ENCODE measurements at regions not wholly inside any gene's neighbourhood (a gene's known extent, or its start where the extent isn't known, plus 50 kb on each side); places are given as distances from the start of the nearest gene placed in this dataset.
A peak's percentile ranks its signal among the peaks of the same experiment; 100 is the strongest.

DNA sequence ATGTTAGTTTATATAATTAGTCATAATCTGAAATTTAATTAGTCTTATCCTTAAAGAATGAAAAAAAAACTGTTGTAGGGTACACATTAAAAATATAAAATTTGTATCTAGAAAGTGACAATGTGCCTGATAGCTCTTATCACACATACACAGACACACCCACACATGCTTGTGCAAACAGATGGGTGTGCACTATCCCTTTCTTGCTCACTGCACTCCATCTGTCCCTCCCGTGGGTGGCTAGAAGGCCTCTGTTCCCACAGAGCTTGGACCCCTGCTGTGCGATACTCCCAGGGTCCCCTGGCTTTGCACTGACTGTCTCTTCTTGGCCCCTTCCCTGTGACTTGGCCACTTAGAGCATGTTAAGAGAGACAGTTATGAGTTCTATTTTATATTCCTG lies 123.9 kb upstream of the ACKR3 start:
- TF ChIP-seq, protein P1, sequence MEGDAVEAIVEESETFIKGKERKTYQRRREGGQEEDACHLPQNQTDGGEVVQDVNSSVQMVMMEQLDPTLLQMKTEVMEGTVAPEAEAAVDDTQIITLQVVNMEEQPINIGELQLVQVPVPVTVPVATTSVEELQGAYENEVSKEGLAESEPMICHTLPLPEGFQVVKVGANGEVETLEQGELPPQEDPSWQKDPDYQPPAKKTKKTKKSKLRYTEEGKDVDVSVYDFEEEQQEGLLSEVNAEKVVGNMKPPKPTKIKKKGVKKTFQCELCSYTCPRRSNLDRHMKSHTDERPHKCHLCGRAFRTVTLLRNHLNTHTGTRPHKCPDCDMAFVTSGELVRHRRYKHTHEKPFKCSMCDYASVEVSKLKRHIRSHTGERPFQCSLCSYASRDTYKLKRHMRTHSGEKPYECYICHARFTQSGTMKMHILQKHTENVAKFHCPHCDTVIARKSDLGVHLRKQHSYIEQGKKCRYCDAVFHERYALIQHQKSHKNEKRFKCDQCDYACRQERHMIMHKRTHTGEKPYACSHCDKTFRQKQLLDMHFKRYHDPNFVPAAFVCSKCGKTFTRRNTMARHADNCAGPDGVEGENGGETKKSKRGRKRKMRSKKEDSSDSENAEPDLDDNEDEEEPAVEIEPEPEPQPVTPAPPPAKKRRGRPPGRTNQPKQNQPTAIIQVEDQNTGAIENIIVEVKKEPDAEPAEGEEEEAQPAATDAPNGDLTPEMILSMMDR (IDR thresholded peaks at IDR 0.05), result no peak
- H3K27ac ChIP-seq, result no peak overlapping the region
- DNase-seq, result no peak
- H3K4me1 ChIP-seq, result no peaks in the 10 kb centered on the region
- no peaks in the 10 kb centered on the region for H3K36me3 ChIP-seq
- no peak for ATAC-seq
- intact Hi-C loops (cut with DNase I), result no loop called here
- H3K4me3 ChIP-seq, result no peak overlapping the region
- no peaks in the 10 kb centered on the region for H3K27me3 ChIP-seq
- peaks cover 0 to 4% of the 10 kb centered on the region in 2 donors for H3K9me3 ChIP-seq

DNA sequence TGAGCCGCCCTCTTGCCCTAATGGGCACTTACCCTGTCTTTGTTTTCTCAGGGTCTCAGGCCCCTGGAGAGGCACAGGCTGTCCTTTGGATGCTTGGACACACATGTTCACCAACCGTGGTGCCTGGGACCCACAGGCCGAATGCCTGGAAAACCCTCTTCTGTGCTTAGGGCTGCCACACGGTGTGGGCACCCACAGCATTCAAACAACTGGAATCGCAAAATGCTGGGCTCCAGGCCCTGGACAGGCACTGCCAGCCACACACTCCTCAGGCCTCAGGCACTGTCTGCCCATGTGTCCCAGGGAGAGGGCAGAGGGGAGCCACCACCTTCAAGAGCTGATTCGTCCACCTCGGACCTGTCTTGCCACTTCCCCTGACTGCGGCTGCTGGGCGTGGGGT lies 123.1 kb upstream of the ACKR3 start:
- Histone ChIP-seq H3K4me1 (no peaks in the 10 kb centered on the region), H3K27me3 (no peaks in the 10 kb centered on the region), H3K9me3 (peaks cover 0 to 4% of the 10 kb centered on the region in 2 donors), H3K36me3 (no peaks in the 10 kb centered on the region), H3K27ac (no peak overlapping the region), H3K4me3 (no peak overlapping the region)
- DNase-seq (no peak), ATAC-seq (no peak)
- intact Hi-C loops (cut with DNase I), result no loop called here
- TF ChIP-seq, protein P1 (IDR thresholded peaks at IDR 0.05), result no peak

DNA sequence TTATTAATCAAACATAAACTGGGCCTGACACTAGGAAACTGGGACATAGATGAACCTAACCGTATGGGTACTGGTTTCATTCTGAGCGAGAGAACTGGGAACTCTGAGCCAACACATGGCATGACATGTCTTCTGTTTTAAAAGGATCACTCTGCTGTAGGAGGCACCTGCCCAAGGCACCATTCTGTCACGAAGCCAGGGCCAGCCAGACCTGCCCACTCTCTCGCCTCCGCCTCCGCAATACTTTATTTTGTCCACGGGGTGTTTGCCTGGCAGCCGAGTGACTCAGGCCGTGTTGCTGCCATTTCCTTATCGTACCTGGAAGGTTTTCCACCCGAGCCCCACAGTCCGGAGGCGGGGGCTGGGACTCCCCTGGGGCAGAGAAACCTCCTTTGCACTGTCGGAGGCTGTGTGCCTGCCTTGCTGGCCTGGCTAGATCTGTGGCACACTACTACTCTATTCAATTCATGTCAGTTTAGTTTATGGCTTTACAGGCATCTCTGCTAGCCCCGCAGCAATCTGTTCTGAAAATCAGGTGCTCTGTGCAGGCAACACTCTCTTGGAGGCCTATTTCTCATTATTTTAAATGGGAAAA lies 120.4 kb upstream of the ACKR3 start:
- Histone ChIP-seq H3K9me3 (no peaks in the 10 kb centered on the region), H3K4me1 (no peaks in the 10 kb centered on the region), H3K27me3 (no peaks in the 10 kb centered on the region), H3K4me3 (no peak overlapping the region), H3K36me3 (no peaks in the 10 kb centered on the region), H3K27ac (no peak overlapping the region)
- peak in 1 of 4 donors; percentile 41 for DNase-seq
- ATAC-seq, result no peak
- intact Hi-C loops (cut with DNase I), result no loop called here
- TF ChIP-seq, protein P1 (IDR thresholded peaks at IDR 0.05), result no peak

DNA sequence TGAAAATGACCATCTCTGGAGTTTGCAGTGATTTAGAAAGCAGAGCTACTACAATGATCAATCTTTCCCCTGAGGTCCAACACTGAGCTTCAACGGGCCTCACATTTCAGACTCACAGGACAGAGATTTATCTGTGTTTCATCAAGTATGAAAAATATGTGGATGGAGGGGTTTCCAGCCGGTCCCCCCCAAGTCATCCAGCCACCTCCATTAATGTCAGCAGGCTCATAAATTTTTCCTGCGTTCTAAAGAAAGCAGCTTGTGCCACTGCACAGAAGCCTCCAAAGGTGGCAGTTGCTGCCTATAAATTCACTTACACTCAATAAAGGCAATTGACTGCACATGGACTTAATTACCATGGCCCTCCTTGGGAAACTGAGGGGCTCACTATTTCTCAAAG lies 117.4 kb upstream of the ACKR3 start:
- H3K36me3 ChIP-seq, result no peaks in the 10 kb centered on the region
- TF ChIP-seq, protein P1 (IDR thresholded peaks at IDR 0.05), result no peak
- no peaks in the 10 kb centered on the region for H3K4me1 ChIP-seq
- ATAC-seq, result no peak
- intact Hi-C loops (cut with DNase I), result no loop called here
- H3K9me3 ChIP-seq, result no peaks in the 10 kb centered on the region
- DNase-seq, result no peak
- no peak overlapping the region for H3K4me3 ChIP-seq
- H3K27ac ChIP-seq, result no peak overlapping the region
- peaks cover 0 to 4% of the 10 kb centered on the region in 2 donors for H3K27me3 ChIP-seq

DNA sequence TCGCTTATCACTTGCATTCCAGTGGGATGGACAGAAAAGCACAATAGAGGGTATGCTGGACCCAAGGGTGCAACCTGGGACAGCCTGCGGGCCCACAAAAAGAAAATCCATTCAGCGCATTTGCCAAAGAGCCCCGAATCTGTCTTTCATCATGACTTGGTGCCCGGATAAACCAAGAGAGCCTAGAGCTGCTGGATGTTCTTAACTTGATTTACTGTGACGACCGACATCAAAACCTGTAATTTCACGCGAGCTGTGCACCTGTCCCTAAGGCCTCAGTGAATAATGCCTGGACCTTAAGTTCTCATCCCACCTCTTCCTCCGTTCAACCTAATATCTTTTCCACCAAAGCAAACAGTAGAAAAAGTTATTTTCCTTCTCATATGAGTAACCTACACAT lies 115.5 kb upstream of the ACKR3 start:
- intact Hi-C loops (cut with DNase I), result no loop called here

More for the DNA sequence above, 115.5 kb upstream of the ACKR3 start:
- no peak overlapping the region for H3K27ac ChIP-seq
- H3K27me3 ChIP-seq, result peaks cover 0 to 4% of the 10 kb centered on the region in 2 donors
- H3K9me3 ChIP-seq, result no peaks in the 10 kb centered on the region
- H3K36me3 ChIP-seq, result no peaks in the 10 kb centered on the region
- ATAC-seq (no peak), DNase-seq (no peak)
- TF ChIP-seq, protein P1 (IDR thresholded peaks at IDR 0.05), result no peak
- H3K4me3 ChIP-seq, result no peak overlapping the region
- H3K4me1 ChIP-seq, result no peaks in the 10 kb centered on the region

Measured in left lung (tissue), 4 donors.